SK-N-MC (cell line): ENCODE measurements at regions not wholly inside any gene's neighbourhood (a gene's known extent, or its start where the extent isn't known, plus 50 kb on each side); places are given as distances from the start of the nearest gene placed in this dataset.

Experiments
- DNase-seq: peaks from one replicate; pipeline ENCODE4 v3.0.0-alpha.2; 2011; ENCODE audit warnings: low read depth, low spot score
- H3K27ac ChIP-seq: fragments of 200-600 bp; sonication (generic); 2 replicates; pipeline ENCODE4 v1.5.1; 2016; ENCODE audit warnings: mixed run types
- H3K36me3 ChIP-seq: fragments of 200-600 bp; sonication (generic); 2 replicates; pipeline ENCODE4 v1.6.1; 2017; ENCODE audit warnings: antibody characterized with exemption, low read length, mixed read lengths; ENCODE audit not compliant: insufficient read depth
- H3K4me3 ChIP-seq: fragments of 200-600 bp; sonication (generic); 2 replicates; pipeline ENCODE4 v1.5.1; 2016
- H3K9ac ChIP-seq: fragments of 200-600 bp; sonication (generic); 2 replicates; pipeline ENCODE4 v1.8.0; 2017; ENCODE audit warnings: mixed run types, mixed read lengths; ENCODE audit not compliant: insufficient read length
- H3K9me3 ChIP-seq: fragments of 200-600 bp; sonication (generic); 2 replicates; pipeline ENCODE4 v1.6.1; 2017; ENCODE audit warnings: low read depth, mild to moderate bottlenecking, antibody characterized with exemption, low read length, moderate library complexity, mixed read lengths
- EZH2 ChIP-seq: fragments of 200-600 bp; sonication (generic); IDR thresholded peaks from one replicate; pipeline ENCODE4 v1.6.1; 2017; ENCODE audit warnings: antibody characterized with exemption
- FOXP2 ChIP-seq: optimal IDR thresholded peaks from 2 replicates; pipeline ENCODE3; 2011; ENCODE audit warnings: mild to moderate bottlenecking, moderate library complexity; ENCODE audit not compliant: insufficient read depth; ENCODE audit errors: extremely low read length, control extremely low read depth
- POLR2AphosphoS5 ChIP-seq: IDR thresholded peaks from 2 replicates; pipeline ENCODE4 v1.6.1; 2012; ENCODE audit warnings: mild to moderate bottlenecking, low read depth, low read length, borderline replicate concordance

DNA sequence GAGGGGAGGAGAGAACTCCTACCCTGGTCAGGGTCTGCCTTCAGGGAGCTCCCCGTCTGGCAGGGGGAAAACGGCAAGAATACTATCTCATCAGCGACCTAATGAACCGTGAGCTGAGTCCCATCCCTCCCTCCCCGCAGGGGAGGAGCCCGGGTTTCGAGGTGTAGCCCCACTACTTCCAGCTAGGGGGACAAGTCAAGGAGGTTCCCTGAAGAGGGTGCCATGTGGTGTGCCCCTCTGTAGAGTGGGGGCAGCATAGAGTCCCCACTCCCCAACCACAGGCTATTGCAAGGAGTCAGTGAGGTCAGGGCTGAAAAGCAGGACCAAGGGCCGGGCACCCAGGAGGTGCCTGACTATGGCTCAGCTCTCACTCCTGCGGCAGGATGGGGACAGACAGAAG lies 50.9 kb upstream of the RXRA start:
- H3K27ac ChIP-seq = no peak overlapping the region
- no peak for DNase-seq
- H3K9me3 ChIP-seq = no peaks in the 10 kb centered on the region
- no peak overlapping the region for H3K4me3 ChIP-seq
- no peak for TF ChIP-seq POLR2AphosphoS5
- TF ChIP-seq FOXP2 = no peak
- no peak for TF ChIP-seq EZH2
- H3K9ac ChIP-seq = no peak overlapping the region
- H3K36me3 ChIP-seq = no peaks in the 10 kb centered on the region

DNA sequence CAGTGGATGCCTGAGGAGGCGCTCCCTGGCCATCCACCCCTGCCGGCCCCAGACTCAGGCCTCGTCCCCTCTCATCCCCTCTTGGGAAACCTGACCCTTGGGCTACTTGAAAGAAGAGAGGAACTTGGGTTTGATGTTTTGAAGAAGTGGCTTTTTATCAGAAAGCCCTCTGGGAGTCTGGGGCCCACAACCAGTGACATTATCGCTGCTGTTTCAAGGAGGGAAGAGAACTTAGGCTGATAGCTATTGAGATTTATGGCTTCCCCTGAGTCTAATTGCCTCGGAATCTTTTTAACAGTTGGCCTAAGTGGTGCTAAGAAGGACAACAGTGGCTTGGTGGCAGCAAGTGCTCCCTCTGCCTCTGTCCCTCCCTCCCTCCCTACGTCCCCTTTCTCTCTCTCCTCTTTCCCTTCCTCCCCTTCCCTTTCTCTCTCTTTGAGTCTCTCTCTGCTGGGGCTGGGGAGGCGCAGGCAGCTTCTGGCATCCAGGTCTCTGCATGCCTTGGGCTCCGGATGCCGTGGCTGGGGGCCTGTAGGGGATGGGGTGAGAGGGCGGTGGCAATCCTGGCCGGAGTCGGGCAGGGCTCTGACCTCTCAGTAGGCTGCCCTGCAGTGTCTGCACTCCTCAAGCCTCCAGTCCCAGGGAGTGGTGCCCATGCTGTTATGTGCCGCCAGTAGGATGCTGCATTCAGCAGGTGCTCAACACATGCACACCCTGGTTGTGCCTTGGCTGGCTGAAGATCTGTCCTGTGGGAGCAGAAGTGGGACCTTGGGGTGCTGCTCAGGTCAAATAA lies 49.6 kb upstream of the RXRA start:
- Histone ChIP-seq H3K9me3 (no peaks in the 10 kb centered on the region), H3K9ac (no peak overlapping the region), H3K4me3 (no peak overlapping the region), H3K36me3 (no peaks in the 10 kb centered on the region), H3K27ac (no peak overlapping the region)
- no peak for TF ChIP-seq EZH2
- no peak for TF ChIP-seq FOXP2
- no peak for TF ChIP-seq POLR2AphosphoS5
- DNase-seq = no peak
